Caco-2 (cell line): ENCODE measurements at regions not wholly inside any gene's neighbourhood (a gene's known extent, or its start where the extent isn't known, plus 50 kb on each side); places are given as distances from the start of the nearest gene placed in this dataset.

Experiments
- BruUV-seq: library from RNA; stranded (reverse); fragments of 400-500 nt; replicated peaks from 2 replicates; lab custom pipeline; 2021; lab: Mats Ljungman, UMichigan
- CTCF ChIA-PET: fragments of 300-600 bp; sonication (Branson Sonifier 250); formaldehyde crosslinking; loops from one replicate; lab custom pipeline; 2022; ENCODE audit warnings: antibody characterized with exemption; lab: Charles Lee
- POLR2A ChIA-PET: fragments of 300-600 bp; sonication (Branson Sonifier 250); formaldehyde crosslinking; loops from one replicate; lab custom pipeline; 2022; ENCODE audit warnings: antibody characterized with exemption; lab: Charles Lee
- DNase-seq, 2 experiments: peaks; one replicate each; pipeline versions ENCODE4 v3.0.0 to v3.0.0-alpha.2; 2020 to 2022
- H3K27me3 ChIP-seq: replicated peaks from 2 replicates; pipeline ENCODE4 v1.6.0; 2011; ENCODE audit warnings: low read length; ENCODE audit not compliant: control insufficient read depth, insufficient read depth
- H3K36me3 ChIP-seq: 2 replicates; pipeline ENCODE4 v1.5.1; 2011; ENCODE audit warnings: low read length; ENCODE audit not compliant: control insufficient read depth, insufficient read depth
- H3K4me1 ChIP-seq: fragments of 250-450 bp; sonication (Bioruptor Pico); 2 replicates; pipeline ENCODE4 v1.5.1; 2020; ENCODE audit warnings: mild to moderate bottlenecking
- H3K4me3 ChIP-seq: 2 replicates; pipeline ENCODE4 v1.5.1; 2011; ENCODE audit warnings: low read depth, mild to moderate bottlenecking, control low read depth, low read length
- H3K9me3 ChIP-seq: fragments of 250-450 bp; sonication (Bioruptor Pico); 2 replicates; pipeline ENCODE4 v1.5.1; 2020; ENCODE audit warnings: mild to moderate bottlenecking, moderate library complexity
- H3K27ac Mint-ChIP-seq: one replicate; pipeline ENCODE4 v1.8.0; 2022; ENCODE audit warnings: mixed read lengths; ENCODE audit not compliant: unreplicated experiment
- H3K27me3 Mint-ChIP-seq: one replicate; pipeline ENCODE4 v1.8.0; 2022; ENCODE audit warnings: mixed read lengths; ENCODE audit not compliant: insufficient read depth, unreplicated experiment
- H3K36me3 Mint-ChIP-seq: one replicate; pipeline ENCODE4 v1.8.0; 2022; ENCODE audit warnings: mild to moderate bottlenecking, mixed read lengths; ENCODE audit not compliant: insufficient read depth, unreplicated experiment
- H3K4me1 Mint-ChIP-seq: one replicate; pipeline ENCODE4 v1.8.0; 2022; ENCODE audit warnings: low read depth, mixed read lengths; ENCODE audit not compliant: unreplicated experiment
- H3K4me3 Mint-ChIP-seq: one replicate; pipeline ENCODE4 v1.8.0; 2022; ENCODE audit warnings: mild to moderate bottlenecking, moderate library complexity, mixed read lengths; ENCODE audit not compliant: unreplicated experiment
- H3K9me3 Mint-ChIP-seq: one replicate; pipeline ENCODE4 v1.8.0; 2022; ENCODE audit warnings: mixed read lengths; ENCODE audit not compliant: unreplicated experiment
- CTCF ChIP-seq, 2 experiments: fragments of 200-600 bp in 1 of 2; IDR thresholded peaks; 1 replicate in 1 of 2; 2 replicates in 1 of 2; pipeline versions ENCODE4 v1.5.1 to v1.8.0; 2011 to 2022; ENCODE audit warnings: antibody characterized with exemption in 1 of 2, control low read depth in 1 of 2, inconsistent platforms in 1 of 2, low read depth in 1 of 2, low read length in 1 of 2, mild to moderate bottlenecking in 1 of 2, moderate library complexity in 1 of 2; ENCODE audit not compliant: insufficient read depth in 1 of 2, severe bottlenecking in 1 of 2, unreplicated experiment in 1 of 2
- intact Hi-C: fragments of 100-400 bp; cut with micrococcal nuclease; formaldehyde crosslinking; loops from one replicate; pipeline ENCODE4 v1.10.0; 2022; ENCODE audit not compliant: unreplicated experiment

DNA sequence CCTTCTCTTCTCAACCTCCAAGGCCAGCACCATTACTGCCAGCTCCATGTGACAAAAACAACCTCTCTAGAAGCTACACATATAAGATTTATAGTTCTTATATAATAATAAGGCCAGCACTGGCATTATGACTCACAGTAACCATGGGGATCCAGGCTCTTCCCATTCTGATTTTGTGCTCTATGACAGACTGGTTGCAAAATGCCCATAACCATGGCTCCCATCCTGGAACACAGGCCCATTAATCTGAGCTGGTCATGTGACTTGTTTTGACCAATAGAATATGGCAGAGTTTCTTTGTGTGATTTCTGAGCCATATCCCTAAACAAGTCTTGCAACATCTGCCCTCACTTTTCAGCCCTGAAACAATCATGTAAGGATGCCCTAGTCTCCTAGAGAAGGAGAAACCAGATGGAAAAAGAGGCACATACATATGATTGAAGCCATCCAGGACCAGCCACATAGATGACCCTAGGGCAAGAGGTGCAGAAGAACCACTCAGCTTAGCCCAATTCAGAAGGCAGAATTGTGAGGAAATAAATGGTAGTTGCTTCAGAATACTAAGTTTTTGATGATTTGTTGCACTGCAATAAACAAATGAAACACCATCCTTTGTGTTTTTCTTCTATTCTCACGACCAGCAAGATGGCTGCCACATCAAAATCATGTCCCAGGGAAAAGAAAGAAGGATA is 173.9 kb downstream of the SUCLG1 start:
- no peaks in the 10 kb centered on the region for H3K36me3 Mint-ChIP-seq
- POLR2A ChIA-PET: no interaction called here
- H3K4me1 ChIP-seq: peaks cover 11% of the 10 kb centered on the region
- no peak for DNase-seq
- H3K9me3 ChIP-seq: no peaks in the 10 kb centered on the region; the same call in 1 of the 2 replicates
- no peaks in the 10 kb centered on the region for H3K27me3 Mint-ChIP-seq
- BruUV-seq: no TSS peak
- CTCF ChIA-PET: no interaction called here
- H3K9me3 Mint-ChIP-seq: peaks cover 31% of the 10 kb centered on the region
- no peak overlapping the region for H3K27ac Mint-ChIP-seq
- no peaks in the 10 kb centered on the region for H3K36me3 ChIP-seq
- TF ChIP-seq CTCF (IDR thresholded peaks at IDR 0.05; ENCODE audit: insufficient read depth in 1 of 2, low read depth in 1 of 2, low read length in 1 of 2, severe bottlenecking in 1 of 2, unreplicated experiment in 1 of 2): no peak
- intact Hi-C loops: no loop called here
- peaks cover 8% of the 10 kb centered on the region for H3K4me1 Mint-ChIP-seq
- no peak overlapping the region for H3K4me3 Mint-ChIP-seq
- no peak overlapping the region for H3K4me3 ChIP-seq
- H3K27me3 ChIP-seq: no peaks in the 10 kb centered on the region

DNA sequence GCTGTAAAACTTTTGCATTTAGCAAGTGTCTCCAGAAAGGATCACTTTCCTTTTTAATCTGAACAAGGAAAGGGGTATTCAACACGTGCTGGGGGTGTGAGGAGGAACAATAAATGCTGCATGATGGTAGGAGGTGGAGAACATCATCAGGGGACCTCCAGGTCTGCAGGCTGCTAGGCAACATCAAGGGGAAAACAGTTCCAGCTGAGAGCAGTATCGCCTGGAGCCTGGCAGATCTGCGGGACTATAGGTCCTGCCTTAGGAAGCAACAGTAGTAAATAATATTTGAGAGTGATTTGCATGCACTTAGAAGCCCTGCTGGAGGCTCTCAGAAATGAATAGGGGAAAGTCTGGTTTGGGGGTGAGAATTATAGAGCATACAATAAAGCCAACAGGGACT is 175.6 kb downstream of the SUCLG1 start:
- H3K9me3 ChIP-seq: no peaks in the 10 kb centered on the region; the same call in 1 of the 2 replicates
- no peaks in the 10 kb centered on the region for H3K27me3 ChIP-seq
- H3K27me3 Mint-ChIP-seq: no peaks in the 10 kb centered on the region
- TF ChIP-seq CTCF (IDR thresholded peaks at IDR 0.05; ENCODE audit: insufficient read depth in 1 of 2, low read depth in 1 of 2, low read length in 1 of 2, severe bottlenecking in 1 of 2, unreplicated experiment in 1 of 2): no peak
- H3K36me3 ChIP-seq: no peaks in the 10 kb centered on the region
- H3K36me3 Mint-ChIP-seq: no peaks in the 10 kb centered on the region
- peaks cover 3% of the 10 kb centered on the region for H3K4me1 Mint-ChIP-seq
- H3K4me1 ChIP-seq: peaks cover 4% of the 10 kb centered on the region
- H3K27ac Mint-ChIP-seq: no peak overlapping the region
- no TSS peak for BruUV-seq
- peaks cover 20% of the 10 kb centered on the region for H3K9me3 Mint-ChIP-seq
- CTCF ChIA-PET: no interaction called here
- no peak for DNase-seq
- H3K4me3 Mint-ChIP-seq: no peak overlapping the region
- POLR2A ChIA-PET: no interaction called here
- intact Hi-C loops: no loop called here
- H3K4me3 ChIP-seq: no peak overlapping the region

DNA sequence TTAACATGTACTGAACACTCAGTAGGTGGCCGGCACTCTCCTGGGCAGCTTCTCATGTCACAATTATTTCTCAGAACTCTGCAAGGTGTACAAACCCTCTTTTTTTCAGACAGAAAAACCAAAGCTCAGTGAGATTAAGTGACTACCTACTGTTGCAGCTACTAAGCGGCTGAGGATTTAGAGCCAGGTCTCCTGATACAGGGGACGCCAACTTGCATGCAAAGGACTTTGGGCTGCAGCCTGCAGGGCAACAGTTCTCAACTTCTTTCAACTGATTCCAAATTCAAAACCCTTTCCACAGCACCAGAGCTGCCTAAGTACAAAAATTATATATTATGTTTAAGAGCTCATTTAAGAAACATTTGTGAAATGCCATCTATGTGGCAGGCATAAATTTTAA is 177.6 kb downstream of the SUCLG1 start:
- no peaks in the 10 kb centered on the region for H3K4me1 Mint-ChIP-seq
- no peaks in the 10 kb centered on the region for H3K36me3 Mint-ChIP-seq
- no peak for TF ChIP-seq CTCF (IDR thresholded peaks at IDR 0.05; ENCODE audit: insufficient read depth in 1 of 2, low read depth in 1 of 2, low read length in 1 of 2, severe bottlenecking in 1 of 2, unreplicated experiment in 1 of 2)
- CTCF ChIA-PET: no interaction called here
- H3K27ac Mint-ChIP-seq: no peak overlapping the region
- no peak overlapping the region for H3K4me3 Mint-ChIP-seq
- POLR2A ChIA-PET: no interaction called here
- Histone ChIP-seq H3K4me1 (no peaks in the 10 kb centered on the region), H3K9me3 (no peaks in the 10 kb centered on the region; the same call in 1 of the 2 replicates), H3K36me3 (no peaks in the 10 kb centered on the region), H3K27me3 (no peaks in the 10 kb centered on the region), H3K4me3 (no peak overlapping the region)
- DNase-seq: no peak
- no peaks in the 10 kb centered on the region for H3K27me3 Mint-ChIP-seq
- intact Hi-C loops: no loop called here
- H3K9me3 Mint-ChIP-seq: peaks cover 9% of the 10 kb centered on the region
- no TSS peak for BruUV-seq
